Right atrium auricular region (tissue), 2 donors: ENCODE measurements at regions not wholly inside any gene's neighbourhood (a gene's known extent, or its start where the extent isn't known, plus 50 kb on each side); places are given as distances from the start of the nearest gene placed in this dataset.

Experiments used
- DNase-seq: peaks from one replicate; pipeline ENCODE4 v3.0.0-alpha.2; 2019; ENCODE audit warnings: low spot score
- H3K27ac ChIP-seq, 2 donors: fragments of 200-600 bp; sonication (generic); 1 replicate in 1 of 2; 2 replicates in 1 of 2; pipeline ENCODE4 v1.5.1; 2016 to 2019
- H3K27me3 ChIP-seq, 2 donors: fragments of 200-600 bp; sonication (generic); one replicate each; pipeline versions ENCODE4 v1.5.1 to v1.6.0; 2017 to 2019
- H3K36me3 ChIP-seq: fragments of 200-600 bp; sonication (generic); one replicate; pipeline ENCODE4 v1.5.1; 2016
- H3K4me1 ChIP-seq, 2 donors: fragments of 200-600 bp; sonication (generic); one replicate each; pipeline versions ENCODE4 v1.5.1 to v1.6.0; 2017 to 2019
- H3K4me3 ChIP-seq, 2 donors: fragments of 200-600 bp; sonication (generic); 1 replicate in 1 of 2; 2 replicates in 1 of 2; pipeline ENCODE4 v1.5.1; 2017 to 2019; ENCODE audit warnings: mild to moderate bottlenecking in 1 of 2, moderate library complexity in 1 of 2
- H3K9me3 ChIP-seq, 2 donors: fragments of 200-600 bp; sonication (generic); one replicate each; pipeline ENCODE4 v1.5.1; 2019
- CTCF ChIP-seq, 2 donors: fragments of 200-600 bp; sonication (generic); IDR thresholded peaks; one replicate each; pipeline ENCODE4 v1.5.1; 2019; ENCODE audit warnings: antibody characterized with exemption in 2 of 2

- H3K36me3 ChIP-seq, result no peaks in the 10 kb centered on the region
- no peak overlapping the region for H3K27ac ChIP-seq
- no peaks in the 10 kb centered on the region for H3K27me3 ChIP-seq
- TF ChIP-seq CTCF (IDR thresholded peaks at IDR 0.05), result no peak
- DNase-seq, result no peak
- H3K4me1 ChIP-seq, result no peaks in the 10 kb centered on the region
- no peak overlapping the region for H3K4me3 ChIP-seq
- H3K9me3 ChIP-seq, result no peaks in the 10 kb centered on the region
Observed at GRCh38 chr1:87894062-87894461, 565.4 kb downstream of the LMO4 start.

- Histone ChIP-seq H3K27me3 (no peaks in the 10 kb centered on the region), H3K9me3 (no peaks in the 10 kb centered on the region), H3K36me3 (no peaks in the 10 kb centered on the region), H3K4me3 (no peak overlapping the region), H3K27ac (no peak overlapping the region), H3K4me1 (no peaks in the 10 kb centered on the region)
- no peak for DNase-seq
- no peak for TF ChIP-seq CTCF (IDR thresholded peaks at IDR 0.05)
Observed at GRCh38 chr1:87897481-87897880, 568.8 kb downstream of the LMO4 start.

- Histone ChIP-seq H3K27ac (no peak overlapping the region), H3K4me1 (no peaks in the 10 kb centered on the region), H3K27me3 (no peaks in the 10 kb centered on the region), H3K36me3 (no peaks in the 10 kb centered on the region), H3K9me3 (no peaks in the 10 kb centered on the region), H3K4me3 (no peak overlapping the region)
- no peak for DNase-seq
- TF ChIP-seq CTCF (IDR thresholded peaks at IDR 0.05), result no peak
Observed at GRCh38 chr1:87898431-87898830, 569.8 kb downstream of the LMO4 start.

GRCh38 chr1:87899017-87899416 lies 570.3 kb downstream of the LMO4 start:
- H3K36me3 ChIP-seq, result no peaks in the 10 kb centered on the region
- no peak for DNase-seq
- no peaks in the 10 kb centered on the region for H3K9me3 ChIP-seq
- no peak for TF ChIP-seq CTCF (IDR thresholded peaks at IDR 0.05)
- H3K4me1 ChIP-seq, result no peaks in the 10 kb centered on the region
- H3K27me3 ChIP-seq, result no peaks in the 10 kb centered on the region
- no peak overlapping the region for H3K27ac ChIP-seq
- no peak overlapping the region for H3K4me3 ChIP-seq

- Histone ChIP-seq H3K4me3 (no peak overlapping the region), H3K4me1 (no peaks in the 10 kb centered on the region), H3K9me3 (no peaks in the 10 kb centered on the region), H3K27ac (no peak overlapping the region), H3K36me3 (no peaks in the 10 kb centered on the region), H3K27me3 (no peaks in the 10 kb centered on the region)
- TF ChIP-seq CTCF (IDR thresholded peaks at IDR 0.05), result no peak
- no peak for DNase-seq
Observed at GRCh38 chr1:87899746-87900145, 571.1 kb downstream of the LMO4 start.

GRCh38 chr1:87902830-87903229 lies 574.1 kb downstream of the LMO4 start:
- no peaks in the 10 kb centered on the region for H3K9me3 ChIP-seq

More at GRCh38 chr1:87902830-87903229, 574.1 kb downstream of the LMO4 start:
- DNase-seq, result no peak
- Histone ChIP-seq H3K36me3 (no peaks in the 10 kb centered on the region), H3K27me3 (no peaks in the 10 kb centered on the region), H3K4me3 (no peak overlapping the region), H3K27ac (no peak overlapping the region), H3K4me1 (no peaks in the 10 kb centered on the region)
- no peak for TF ChIP-seq CTCF (IDR thresholded peaks at IDR 0.05)
